ENCODE measurements at regions not wholly inside any gene's neighbourhood (a gene's known extent, or its start where the extent isn't known, plus 50 kb on each side); places are given as distances from the start of the nearest gene placed in this dataset.

GRCh38 chr16:64272028-64272427 is 849.8 kb downstream of the CDH11 start:
- no peak for TF ChIP-seq CTCF (IDR thresholded peaks at IDR 0.05)

- no peak for TF ChIP-seq CTCF (IDR thresholded peaks at IDR 0.05)
Observed at GRCh38 chr16:64269756-64270155, 852.1 kb downstream of the CDH11 start.

GRCh38 chr16:64265756-64266155 is 856.1 kb downstream of the CDH11 start:
- TF ChIP-seq CTCF (IDR thresholded peaks at IDR 0.05) = no peak

GRCh38 chr16:64254443-64255367 is 867.2 kb downstream of the CDH11 start:
- TF ChIP-seq CTCF (IDR thresholded peaks at IDR 0.05) = no peak

GRCh38 chr16:64253525-64253924 is 868.3 kb downstream of the CDH11 start:
- no peak for TF ChIP-seq CTCF (IDR thresholded peaks at IDR 0.05)

GRCh38 chr16:64253096-64253495 is 868.8 kb downstream of the CDH11 start:
- no peak for TF ChIP-seq CTCF (IDR thresholded peaks at IDR 0.05)

- TF ChIP-seq CTCF (IDR thresholded peaks at IDR 0.05) = no peak
Observed at GRCh38 chr16:64251742-64252141, 870.1 kb downstream of the CDH11 start.
